HS-27A (cell line): ENCODE measurements at regions not wholly inside any gene's neighbourhood (a gene's known extent, or its start where the extent isn't known, plus 50 kb on each side); places are given as distances from the start of the nearest gene placed in this dataset.
"Not testable (repeated sequence)": the region's sequence is repeated elsewhere in the genome, so short reads cannot be mapped to it uniquely, and the experiment has no call there.

Experiments used
- DNase-seq: peaks from one replicate; pipeline ENCODE4 v3.0.0-alpha.2; 2012; ENCODE audit warnings: low read depth, missing footprints

GRCh38 chr14:97946240-97946639, 1149.1 kb downstream of the VRK1 start:
- no peak for DNase-seq

GRCh38 chr14:97946641-97947040, 1149.5 kb downstream of the VRK1 start:
- no peak for DNase-seq

DNA sequence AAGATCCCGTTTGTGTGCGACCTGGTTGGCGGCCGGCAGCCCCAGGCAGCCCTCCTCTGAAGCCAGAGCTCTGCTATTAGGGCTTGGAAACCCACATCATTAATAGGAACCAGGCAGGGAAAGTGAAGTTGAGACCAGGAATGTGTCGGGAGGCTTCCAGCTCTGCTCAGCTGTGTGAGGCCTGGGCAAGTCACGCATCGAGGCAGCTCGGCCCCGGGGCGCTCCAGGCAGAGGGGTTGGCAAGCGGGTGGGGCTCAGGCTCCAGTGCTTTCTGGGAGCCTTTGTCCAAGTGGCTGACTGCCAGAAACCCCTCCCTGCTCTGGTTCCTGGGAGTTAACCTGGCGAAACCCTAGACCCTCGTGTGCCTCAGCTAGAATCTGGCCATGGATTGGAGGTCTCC, 1151.7 kb downstream of the VRK1 start:
- no peak for DNase-seq

- DNase-seq = no peak
Measured at GRCh38 chr14:97956581-97957340, 1159.6 kb downstream of the VRK1 start.

DNA sequence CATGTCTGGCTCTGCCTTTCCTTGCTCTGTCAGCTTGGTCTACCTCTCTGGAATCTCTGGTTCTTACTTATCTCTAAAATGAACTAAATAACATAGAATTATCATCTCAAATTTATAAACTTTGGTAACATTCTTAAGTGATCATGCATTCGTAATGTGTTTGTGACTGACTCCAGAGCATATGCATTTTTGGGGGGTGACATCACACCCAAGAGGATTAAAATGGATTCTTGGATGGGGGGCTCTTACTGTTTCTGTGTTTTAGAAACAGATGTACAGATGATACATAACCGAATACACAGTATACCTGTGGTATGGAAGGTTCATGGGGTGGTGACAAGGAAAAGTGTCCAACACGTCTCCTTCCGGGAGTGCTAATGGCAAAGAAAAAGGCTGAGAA, 1162.1 kb downstream of the VRK1 start:
- DNase-seq = no peak

GRCh38 chr14:97960436-97960835, 1163.3 kb downstream of the VRK1 start:
- no peak for DNase-seq

DNA sequence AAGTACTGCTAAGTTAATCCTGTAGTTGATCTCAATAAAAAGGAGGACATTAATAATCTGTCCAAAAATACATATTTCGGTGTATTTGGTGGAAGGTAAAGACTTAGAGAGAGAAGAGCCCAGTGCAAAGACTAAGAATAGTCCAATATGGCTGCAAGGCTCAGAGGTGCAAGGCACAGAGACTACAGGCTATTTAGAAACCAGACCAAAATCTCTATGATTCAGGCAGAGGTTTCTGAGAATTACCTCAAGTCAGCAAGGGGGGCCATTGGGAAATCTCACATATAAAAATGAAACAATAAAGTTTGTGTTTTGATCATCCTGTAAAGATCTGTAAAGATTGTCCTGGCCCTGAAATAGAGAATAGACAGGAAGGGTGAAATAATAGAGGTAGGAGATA, 1173.0 kb downstream of the VRK1 start:
- DNase-seq = no peak

DNA sequence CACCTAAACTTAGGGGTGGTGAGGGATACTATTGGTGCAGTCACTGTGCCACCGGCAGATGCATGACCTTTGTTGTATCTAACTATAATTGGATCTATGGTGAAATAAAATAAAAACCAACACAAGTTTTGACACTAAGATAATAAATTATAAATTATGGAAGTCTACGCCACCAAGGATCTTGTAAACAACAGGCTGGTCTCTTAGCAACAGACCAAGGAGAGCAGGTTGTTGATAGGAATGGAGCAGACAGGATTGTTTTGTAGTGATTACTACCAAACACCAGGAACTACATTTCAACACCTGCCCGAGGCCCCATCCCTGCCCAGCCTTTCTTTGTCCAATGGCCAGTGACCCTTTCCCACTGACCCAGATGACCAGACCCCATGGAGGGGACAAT, 1178.0 kb downstream of the VRK1 start:
- DNase-seq = no peak

DNA sequence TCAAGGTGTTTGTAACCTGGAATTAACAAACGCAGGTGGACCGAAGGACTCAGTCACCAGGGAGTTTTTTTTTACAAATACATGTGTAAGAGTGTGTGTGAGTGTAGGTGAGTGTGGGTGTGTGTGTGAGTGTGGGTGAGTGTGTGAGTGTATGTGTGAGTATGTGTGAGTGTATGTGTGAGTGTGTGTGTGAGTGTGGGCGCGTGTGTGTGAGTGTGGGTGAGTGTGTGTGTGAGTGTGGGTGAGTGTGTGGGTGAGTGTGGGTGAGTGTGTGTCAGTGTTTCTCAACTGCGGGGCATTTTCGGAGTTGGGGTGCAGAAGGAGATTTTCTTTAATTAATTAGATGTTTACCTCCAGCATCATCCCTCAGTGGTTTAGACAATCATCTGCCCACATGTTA, 1178.8 kb downstream of the VRK1 start:
- no peak for DNase-seq

- DNase-seq = no peak
Measured at GRCh38 chr14:97976861-97977260, 1179.7 kb downstream of the VRK1 start.

- no peak for DNase-seq
Measured at GRCh38 chr14:97977651-97978261, 1180.6 kb downstream of the VRK1 start.

DNA sequence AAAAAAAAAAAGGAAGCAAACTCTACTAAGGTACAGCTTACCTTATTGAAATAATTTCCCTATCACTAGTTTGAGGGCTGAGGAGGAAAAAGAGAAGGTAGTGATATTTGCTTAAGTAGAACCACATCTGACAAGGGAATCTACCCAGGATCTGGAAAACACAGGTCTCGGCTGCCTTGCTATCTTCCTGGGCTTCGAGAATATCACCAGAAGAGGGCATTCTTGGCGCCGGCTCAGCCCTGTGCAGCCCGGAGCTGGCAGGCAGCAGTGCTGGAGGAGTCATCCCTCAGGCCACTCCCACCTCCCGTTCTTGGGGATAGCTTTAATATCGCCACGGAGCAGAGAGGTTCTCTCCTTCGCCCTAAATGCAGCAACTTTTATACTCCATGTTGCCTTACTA, 1181.2 kb downstream of the VRK1 start:
- DNase-seq = no peak

GRCh38 chr14:97993508-97994019, 1196.4 kb downstream of the VRK1 start:
- no peak for DNase-seq

DNA sequence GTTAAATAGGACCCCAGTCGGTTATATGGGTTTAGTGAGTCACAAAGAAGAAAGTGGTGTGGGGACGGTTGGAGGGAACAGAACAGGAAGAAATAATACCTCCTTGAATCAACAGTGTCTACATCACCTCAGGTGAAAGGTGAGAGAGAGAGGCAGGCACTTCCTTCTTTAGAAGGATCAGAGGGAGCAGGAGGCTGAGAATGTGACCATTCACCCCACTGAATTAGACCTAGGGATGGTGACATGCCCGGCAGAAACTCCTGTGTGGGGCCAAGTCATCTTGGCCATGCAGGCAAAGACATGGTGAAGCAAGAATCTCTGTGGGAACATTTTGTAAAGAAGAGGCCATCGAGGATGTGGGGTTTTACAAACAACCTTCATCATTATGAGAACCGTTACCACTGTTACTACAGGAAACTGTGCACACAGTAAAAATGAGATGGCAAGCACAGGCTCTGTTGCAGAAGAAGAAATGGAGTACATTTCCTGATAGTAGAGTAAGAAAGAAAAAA, 1196.9 kb downstream of the VRK1 start:
- no peak for DNase-seq

DNA sequence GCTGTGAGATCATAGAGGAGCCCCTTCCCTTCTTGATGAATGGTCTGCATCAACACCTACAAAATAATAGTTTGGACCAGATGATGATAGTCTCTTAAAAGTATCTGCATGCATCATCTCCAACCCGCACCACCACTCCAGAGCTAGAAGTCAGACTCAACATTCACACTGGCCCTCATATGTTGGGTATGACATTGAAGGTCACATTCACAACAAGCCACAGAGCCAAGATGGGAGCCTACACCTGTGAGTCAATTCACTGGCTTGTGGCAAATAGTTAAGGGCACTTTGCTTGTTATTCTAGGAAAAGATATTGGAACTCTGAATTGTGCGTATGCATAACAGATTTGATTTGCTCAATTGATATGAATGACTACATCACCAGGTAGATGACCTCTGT, 1197.9 kb downstream of the VRK1 start:
- no peak for DNase-seq

- DNase-seq = no peak
Measured at GRCh38 chr14:97995531-97995930, 1198.3 kb downstream of the VRK1 start.

GRCh38 chr14:98006008-98006407, 1208.8 kb downstream of the VRK1 start:
- DNase-seq = no peak

GRCh38 chr14:98008381-98009113, 1211.4 kb downstream of the VRK1 start:
- no peak for DNase-seq

DNA sequence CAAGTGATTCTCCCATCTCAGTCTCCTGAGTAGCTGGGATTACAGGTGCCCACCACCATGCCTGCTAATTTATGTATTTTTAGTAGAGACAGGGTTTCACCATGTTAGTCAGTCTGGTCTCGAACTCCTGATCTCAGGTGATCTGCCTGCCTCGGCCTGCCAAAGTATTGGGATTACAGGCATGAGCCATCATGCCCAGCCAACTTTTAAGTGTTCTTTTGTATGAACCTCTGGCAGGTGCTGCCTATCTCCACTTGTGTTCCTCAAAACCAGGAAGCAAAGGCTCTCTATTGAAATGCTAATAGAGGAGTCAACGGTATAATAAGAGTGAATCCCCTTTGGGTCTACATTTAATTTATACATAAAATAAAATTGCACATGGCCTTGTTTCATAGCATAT, 1212.0 kb downstream of the VRK1 start:
- DNase-seq = not testable (repeated sequence)

- DNase-seq = no peak
Measured at GRCh38 chr14:98010784-98011183, 1213.6 kb downstream of the VRK1 start.

DNA sequence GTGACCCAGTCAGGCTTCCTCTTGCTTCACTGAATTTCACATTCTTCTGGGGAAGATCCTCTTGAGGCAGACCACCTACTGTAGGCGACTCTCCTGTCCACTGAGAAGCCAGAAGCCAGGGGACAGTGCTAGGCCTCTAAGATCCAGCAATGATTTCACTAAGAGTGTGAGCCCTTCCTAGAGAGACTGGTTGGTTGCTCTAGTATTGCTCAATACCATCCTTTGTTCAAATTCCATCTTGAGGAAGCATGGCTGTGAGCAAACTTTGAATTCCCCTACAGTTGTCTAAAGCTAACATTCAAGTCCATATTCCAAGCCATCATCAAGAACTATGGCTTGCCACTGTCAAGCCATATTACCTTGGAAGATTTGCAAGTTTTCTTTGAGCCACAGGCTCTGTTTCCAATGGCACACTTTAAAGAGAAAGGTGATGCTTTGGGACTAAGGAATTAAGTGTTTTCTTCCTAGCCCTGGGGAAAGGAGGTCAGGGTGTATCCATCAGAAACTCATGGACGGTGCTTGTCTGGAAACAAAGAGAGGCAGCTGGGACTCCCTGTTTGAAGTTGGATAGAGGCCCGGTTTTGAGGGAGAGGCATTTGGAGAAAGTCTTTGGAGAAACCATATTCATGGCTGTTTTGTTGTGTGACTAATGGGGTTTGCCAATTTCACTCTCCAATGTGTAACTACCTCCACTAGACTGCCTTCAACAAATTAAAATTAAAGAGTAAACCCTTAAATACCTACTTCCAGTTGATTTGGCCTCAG, 1217.9 kb downstream of the VRK1 start:
- no peak for DNase-seq

- no peak for DNase-seq
Measured at GRCh38 chr14:98015921-98016320, 1218.7 kb downstream of the VRK1 start.
